Dedifferentiated amniotic fluid mesenchymal stem cell (primary cell): ENCODE measurements at regions not wholly inside any gene's neighbourhood (a gene's known extent, or its start where the extent isn't known, plus 50 kb on each side); places are given as distances from the start of the nearest gene placed in this dataset.
"Not testable (repeated sequence)": the region's sequence is repeated elsewhere in the genome, so short reads cannot be mapped to it uniquely, and the experiment has no call there.

Experiments used
- DNase-seq: peaks from one replicate; pipeline ENCODE4 v3.0.0-alpha.2; 2016; ENCODE audit errors: extremely low spot score

DNA sequence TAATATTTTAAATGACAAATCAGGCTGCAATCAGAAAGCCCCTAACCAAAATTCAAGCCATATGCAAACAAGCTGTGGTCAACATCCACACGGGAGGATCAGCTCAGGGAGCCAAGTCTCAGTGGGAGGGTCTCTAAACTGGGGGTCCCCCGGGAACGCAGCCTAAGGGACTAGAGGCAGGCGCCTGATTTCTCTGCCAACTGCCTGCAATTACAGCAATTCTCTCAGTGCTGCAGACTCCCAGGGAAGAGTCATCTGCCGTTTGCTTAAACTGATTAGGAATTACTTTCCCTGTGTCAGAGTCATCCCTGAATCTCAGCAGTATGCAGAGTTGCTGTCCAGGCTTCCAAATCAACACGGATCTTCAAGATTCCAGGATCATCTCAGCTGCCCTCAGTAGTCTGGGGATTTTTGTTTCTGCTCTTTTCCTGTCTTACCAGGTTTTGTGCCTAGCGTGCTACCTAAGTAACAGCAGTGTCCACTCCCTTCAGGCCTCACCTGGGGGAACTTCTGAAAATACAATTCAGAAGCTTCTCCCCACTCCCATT is 247.8 kb downstream of the RRAGC start:
- DNase-seq: no peak

DNA sequence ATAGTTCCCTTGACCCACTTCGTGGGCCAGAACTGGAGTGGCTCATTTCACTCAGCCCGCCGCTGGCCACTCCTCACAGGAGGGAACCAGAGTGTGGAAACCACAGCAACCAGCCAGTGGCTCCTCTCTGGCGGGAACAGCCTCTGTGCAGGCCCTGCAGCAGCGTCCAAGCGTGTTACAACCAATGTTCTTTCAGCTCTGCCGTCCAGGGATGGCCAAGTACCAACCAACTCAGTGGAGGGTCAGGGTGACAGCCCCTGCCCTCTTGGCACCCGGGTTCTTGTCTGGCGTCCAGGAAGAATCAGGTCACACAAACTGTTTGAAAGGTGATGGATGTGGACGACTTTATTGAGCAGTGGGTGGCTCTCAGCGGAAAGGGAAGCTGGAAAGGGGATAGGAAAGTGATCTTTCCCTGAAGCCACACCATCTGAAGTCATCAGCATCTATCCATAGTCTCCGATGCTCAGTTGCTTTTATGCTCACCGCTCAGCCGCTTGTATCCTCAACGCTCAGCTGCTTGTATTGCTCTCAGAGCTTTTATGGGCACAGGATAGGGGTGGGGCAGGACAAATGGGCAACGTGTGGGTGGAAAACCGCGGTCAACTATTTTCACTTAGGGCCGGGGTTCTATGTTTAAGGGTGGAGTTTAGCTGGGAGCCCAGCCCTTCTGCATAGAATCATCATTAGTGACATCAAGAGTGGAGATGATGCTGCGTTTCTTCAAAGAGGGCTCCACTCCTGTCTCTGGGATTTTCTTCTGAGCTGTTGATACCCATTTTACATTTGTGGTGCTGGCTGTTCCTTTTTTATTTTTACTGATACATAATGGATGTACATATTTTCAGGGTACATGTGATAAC is 250.2 kb downstream of the RRAGC start:
- DNase-seq: no peak

DNA sequence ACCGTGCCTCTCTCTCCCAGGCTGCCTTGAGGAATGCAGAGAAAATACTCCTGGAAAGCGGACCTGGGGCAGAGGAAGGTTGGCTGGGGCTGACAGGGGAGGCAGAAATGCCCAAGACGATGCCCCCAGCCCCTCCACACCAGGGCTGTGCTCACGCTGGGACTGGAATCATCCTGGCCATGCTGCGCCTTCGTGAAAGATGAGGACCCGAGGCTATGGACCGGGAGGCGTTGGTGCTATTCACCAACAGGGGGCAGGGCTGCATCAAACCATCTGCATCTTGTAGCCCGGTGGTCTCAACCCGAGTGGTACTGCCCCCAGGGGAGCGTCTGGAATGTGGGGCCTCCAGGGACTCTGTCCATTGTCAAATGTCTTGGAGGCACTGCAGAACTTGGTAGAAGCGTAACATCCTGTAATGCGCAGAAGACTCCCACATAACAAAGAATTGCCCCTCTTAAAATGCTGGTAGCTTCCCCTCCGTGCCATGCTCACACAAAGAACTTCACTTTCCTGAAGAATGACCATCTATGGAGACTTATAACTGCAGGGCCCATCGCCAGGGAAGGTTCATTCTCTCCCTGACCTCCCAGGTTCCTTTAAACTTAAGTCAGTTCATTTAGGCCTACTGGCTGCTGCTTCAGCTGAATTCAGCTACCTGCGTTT is 251.2 kb downstream of the RRAGC start:
- DNase-seq: no peak

DNA sequence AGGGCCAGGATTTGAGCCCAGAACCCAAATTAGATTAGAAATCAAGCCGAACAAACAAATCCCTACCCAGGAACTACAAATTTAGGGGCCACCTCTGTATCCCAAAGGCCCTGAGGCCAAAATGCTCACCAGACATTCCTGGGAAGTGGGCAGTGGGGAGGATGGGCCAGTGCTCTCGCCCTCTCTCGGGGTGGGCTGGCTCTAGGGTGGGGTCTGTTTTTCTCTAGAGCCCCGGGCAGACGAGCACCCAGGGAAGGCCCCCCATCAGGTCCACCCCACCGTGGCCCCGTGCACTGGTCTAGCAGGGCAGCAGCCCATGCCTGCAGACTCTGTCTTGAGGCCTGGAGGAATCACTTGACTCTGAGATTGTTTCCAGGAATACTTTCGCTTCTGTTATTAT is 252.0 kb downstream of the RRAGC start:
- DNase-seq: no peak

DNA sequence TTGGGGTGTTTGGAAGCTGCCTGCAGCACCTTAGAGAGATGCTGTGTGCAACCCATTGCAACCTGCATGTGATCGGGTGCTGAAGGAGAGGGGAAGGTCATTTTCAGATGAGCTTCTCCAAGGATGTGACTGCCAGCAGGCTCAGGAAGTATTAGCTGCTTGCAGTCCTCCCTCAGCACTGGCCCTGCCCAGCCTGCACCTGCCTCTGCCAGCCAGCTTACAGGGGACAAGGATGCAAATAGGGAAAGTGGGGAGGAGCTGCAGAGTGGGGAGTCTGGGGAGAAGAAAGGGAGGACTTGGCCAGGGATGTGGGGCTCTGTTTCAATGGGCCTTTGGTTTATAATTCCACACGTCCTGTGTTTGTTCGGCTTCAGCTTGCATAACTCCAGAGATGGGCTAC is 254.5 kb downstream of the RRAGC start:
- DNase-seq: no peak

DNA sequence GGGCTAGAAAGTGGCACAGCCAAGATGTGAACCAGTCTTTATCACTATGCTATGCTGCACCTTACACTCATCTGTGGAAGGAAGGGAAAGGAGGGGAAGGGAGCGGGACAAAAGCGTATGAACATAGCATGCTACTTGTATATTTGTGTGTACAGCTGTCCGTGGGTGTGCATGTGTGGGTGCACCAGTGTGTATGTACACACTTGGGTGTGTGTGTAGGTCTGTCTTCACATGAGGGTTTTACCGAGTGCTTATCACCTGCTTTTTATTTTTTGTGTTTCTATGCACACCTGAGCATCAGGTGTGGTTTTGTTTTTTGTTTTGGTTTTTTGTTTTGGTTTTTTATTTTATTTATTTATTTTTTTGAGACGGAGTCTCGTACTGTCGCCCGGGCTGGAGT is 255.7 kb downstream of the RRAGC start:
- no peak for DNase-seq

DNA sequence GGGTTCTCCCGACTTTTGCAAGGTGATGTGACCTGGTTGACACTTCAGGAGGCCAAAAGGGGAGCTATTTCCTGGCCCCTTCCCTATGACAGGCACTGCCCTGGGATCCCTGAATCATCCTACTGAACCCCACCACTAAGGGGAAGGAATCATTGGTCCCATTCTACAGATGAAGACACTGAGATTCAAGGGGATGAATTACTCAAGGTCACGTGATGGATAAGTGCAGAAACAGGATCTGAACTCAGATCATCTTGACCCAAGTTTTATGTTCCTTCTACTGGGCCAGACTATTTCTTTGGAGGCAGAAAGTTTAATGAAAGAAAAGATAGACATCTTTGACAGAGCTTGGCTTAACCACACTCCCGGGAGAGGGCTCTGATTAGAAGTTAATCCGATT is 258.7 kb downstream of the RRAGC start:
- no peak for DNase-seq

DNA sequence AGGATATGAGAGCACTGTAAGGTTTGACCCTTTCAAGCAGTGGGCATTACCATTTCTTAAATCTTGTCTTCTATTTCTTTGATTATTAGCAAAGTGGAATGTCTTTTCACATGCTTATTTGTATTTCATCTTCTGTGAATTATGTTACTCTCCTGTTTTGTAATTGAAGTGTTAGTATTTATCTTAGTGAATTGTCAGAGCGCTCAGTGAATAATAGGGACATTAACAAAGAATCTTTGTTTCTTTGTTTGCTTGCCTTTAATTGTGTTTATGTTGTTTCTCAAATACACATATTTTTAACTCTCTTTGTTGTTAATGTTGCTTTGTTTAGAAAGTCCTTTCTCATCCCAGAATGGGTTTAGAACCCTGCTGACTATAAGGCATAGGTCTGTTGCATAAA is 259.3 kb downstream of the RRAGC start:
- no peak for DNase-seq

DNA sequence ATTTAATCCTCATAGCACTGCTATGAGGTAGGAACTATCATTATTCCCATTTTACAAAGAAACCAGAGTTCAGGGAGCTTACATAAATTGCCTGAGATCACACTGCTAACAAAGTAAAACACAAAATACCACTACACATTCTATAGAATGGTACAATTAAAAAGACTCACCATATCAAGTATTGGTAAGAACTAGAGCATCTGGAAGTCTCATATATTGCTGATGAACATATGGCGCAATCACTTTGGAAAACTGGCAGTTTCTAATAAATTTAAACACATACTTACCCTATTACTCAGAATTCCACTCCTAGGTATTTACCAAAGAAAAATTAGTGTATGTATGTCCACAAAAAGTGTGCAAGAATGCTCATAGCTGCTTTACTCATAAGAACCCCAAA is 261.5 kb downstream of the RRAGC start:
- no peak for DNase-seq

DNA sequence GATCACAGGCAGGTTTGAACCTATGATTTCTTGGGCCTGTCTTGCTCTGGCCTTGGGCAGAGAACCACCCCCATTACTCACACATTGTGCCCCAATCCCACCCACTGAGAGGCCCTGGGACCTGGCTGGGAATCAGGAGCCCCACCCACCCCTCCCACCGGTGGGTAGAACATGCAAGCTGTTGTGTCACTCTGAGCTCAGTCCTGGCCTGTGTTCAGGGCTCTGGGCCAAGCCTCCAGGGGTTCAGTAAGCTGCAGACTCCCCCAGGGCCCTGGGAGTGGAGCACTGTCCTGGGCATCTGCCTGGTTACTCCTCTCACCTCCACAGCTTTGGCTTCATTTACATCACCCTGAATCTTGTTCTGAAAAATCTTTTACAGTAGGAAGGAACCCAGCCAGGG is 270.5 kb downstream of the RRAGC start:
- DNase-seq: no peak

DNA sequence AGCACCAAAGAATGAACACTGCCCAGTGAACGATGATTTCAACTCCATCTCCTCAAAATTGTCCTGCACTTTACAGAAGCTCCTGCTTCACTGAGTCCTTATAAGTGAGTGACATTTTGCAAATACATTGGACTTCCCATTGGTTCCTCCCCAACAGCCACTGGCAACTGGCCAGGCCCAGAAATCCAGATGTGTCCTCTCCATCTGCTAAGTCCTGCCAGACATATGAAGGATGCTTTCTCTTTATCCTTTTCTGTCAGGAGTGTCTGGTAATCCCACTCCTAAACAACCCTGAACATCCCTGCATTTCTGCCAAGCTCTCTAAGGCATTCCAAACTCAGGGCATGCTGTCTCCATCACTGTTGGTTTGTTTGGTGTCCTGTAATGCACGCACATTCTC is 271.8 kb downstream of the RRAGC start:
- no peak for DNase-seq

DNA sequence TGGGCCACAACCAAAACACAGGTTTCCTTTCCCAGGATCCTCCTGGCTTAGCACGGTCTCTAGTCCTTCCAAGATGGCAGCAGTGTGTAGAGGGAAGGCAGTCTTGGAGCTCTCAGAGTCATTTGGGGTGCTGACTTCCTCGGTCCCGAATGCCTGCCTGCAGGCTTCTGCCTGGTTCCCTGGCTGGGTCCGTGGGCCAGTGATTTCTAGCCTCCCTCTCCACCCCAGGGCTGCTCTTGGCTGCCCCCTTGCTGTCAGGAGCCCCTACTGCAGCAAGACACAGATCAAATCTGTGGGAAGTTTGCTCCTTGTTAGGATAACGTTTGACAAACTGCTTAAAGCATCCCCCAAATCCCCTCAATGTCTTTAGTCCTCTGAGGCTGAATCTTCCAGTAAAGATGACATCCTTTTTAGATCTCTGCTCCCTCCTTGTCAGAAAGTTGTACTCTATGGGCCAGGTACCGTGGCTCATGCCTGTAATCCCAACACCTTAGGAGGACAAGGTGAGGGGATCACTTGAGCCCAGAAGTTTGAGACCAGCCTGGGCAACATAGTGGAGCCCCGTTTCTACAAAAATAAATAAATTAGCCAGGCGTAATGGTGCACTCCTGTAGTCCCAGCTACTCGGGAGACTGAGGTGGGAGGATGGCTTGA is 272.5 kb downstream of the RRAGC start:
- no peak for DNase-seq

DNA sequence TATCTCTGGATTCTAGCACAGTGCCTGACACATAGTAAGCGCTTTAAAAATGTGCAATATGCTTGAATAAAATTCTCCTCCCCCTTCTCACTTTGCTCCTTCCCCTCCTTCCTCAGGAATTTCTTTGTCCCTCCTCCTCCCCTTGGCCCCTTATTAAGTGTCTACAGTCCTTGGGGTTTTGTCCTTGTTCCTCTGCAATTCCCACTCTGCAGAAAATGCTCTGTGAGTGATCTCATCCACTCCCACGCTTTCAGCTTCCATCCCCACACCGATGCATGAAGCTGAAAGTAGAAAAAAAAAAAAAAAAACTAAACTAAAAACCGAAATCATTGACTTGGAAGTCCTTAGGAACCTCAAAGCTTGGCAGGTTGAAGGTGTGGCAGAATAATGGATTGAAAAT is 273.6 kb downstream of the RRAGC start:
- no peak for DNase-seq

DNA sequence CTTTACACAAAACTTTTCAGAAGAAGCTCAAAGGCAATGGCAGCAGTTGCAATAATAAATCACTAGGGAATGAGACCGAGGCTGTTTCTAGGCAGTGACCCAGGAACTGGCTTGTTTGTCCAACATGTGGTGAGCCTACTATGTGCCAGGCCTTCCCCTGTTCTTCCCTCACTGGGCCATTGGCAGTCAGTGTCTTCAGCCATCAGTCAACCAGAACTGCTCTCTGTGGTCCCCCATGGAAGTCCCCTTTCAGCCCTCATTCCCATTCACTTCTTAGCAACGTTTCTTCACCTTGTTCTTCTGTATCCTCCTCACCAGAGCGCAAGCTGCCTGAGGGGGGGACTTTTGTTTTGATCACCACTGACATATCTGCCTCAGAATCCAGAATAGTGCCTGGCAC is 274.1 kb downstream of the RRAGC start:
- no peak for DNase-seq

DNA sequence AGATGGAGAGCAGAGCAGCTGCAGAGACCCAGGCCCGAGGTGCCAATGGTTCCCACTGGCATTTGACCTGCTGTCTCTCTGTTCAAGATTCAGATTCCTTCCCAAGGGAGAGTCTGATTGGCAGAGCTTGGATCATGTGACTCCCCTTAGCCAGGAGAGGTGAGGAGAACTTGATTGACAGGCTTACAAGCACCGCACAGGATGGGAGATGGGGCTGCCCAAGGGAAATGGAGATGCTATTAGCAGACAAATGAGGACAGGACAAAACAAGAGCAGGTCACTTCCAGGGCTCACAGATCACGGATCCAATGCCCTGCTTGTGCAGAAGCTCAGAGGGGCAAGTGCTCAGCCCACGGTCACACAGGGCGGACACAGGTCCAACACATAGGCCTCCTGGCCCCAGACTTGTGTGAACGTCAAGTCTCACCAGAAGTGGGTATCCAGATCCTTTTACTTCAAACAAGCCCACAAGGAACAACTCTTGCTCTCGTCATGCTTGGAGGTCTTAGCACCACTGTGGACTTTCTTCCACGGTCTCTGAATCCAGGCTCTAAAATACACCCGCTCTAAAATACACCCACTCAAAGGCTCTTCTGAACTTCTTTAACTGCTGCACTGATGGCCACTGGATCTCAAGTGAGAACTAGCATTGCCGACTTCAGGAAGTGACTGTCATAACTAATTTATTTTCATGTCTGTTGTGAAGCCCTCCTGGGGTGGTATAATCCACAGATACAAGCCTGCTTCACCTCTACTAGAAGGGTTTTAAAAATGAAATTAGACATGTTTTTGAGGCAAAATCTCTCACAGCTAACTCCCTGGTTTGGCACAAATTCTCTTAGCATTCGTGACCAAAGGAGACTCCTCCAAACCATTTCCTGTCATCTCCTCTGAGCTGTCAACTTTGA is 274.9 kb downstream of the RRAGC start:
- no peak for DNase-seq

DNA sequence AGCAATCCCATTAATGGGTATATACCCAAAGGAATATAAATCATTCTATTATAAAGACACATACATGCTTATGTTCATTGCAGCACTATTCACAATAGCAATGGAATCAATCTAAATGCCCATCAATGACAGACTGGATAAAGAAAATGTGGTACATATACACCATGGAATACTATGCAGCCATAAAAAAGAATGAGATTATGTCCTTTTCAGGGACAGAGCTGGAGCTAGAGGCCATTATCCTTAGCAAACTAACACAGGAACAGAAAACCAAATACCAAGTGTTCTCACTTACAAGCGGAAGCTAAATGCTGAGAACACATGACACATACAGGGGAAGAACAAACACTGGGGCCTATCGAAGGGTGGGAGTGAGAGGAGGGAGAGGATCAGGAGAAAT is 276.3 kb downstream of the RRAGC start:
- DNase-seq: not testable (repeated sequence)

DNA sequence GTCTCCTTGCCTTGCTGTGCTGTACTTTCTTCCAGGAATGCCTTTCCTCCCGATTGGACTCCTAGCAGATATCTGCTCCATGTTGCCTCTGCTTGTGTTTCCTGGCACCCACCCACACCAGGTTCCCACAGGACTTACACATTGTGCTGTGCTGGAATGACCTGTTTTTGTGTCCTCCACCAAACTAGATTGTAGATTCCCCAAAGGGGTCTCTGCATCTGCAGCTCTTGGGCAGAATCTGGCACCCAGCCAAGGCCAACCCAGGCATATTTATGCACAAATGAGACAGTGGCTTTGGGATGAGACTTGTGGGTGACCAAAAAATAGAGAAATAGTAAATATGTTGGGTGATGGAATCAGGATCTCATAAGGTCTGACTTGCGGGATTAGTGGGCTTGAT is 278.2 kb downstream of the RRAGC start:
- no peak for DNase-seq

DNA sequence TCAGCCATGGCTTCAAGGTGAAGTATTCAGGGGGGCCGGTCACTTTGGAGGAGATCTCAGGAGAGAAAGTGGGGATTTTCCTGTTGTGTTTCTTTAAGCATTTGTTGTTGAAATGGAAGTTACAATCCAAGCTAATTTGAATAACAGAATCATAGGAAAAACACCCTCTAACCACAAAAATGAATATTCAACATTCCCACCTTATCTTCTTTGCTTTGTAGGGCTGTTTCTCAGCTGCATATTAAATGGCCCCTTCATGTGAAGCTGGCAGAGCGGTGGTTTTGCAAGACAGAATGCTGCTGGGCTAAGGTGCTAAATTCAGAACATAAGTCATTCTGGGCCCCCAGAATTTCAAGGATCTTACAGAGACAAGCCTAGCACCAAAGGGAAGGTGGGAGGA is 279.0 kb downstream of the RRAGC start:
- DNase-seq: no peak

DNA sequence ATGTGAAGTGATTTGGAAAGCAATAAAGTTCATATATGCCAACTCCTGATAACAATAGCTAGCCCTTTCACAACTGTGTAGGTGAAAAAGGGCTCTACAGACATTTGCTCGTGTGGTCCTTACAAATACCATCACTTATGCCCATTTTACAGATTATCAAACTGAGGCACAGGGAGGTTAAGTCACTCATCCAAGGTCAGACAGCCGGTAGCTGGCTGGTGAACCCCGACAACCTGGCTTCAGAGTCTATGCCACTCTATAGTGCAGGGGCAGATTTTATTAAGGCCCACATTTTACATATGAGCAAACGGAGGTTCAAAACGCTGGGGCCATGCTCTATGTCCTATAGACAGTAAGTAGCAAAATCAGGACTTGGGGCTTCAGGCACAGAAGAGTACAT is 280.5 kb downstream of the RRAGC start:
- DNase-seq: no peak

DNA sequence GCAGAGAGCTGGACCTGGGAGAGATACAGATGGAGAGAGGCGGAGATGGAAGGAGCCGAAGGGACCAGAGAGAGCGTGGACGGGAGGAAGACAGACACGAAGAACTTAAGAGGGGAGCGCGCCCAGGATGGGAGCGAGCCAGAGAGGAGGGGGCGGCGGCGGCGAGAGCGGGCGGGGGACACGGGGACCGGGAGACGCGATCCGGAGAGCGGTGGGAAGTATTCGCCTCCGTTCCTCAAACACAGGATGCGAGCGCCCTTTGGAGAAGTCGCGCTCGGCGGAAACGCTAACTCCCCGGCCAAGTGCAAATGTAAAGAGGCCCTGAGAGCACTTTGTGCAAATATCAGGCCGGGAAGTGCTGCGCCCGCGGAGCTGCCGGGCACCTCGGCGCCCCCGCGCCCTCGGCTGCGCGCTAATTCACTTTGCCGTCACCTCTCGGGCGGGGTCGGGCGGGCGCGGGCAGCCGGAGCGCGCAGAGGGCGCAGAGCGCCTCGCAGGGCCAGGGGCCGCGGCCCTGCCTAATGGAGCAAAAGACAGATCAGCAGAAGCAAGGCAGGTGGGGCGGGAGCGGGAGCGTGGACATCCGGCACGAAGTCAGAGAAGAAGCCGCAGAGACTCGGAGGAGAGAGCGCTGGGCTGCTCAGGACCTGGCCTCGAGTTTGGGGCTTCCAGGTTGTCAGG is 281.2 kb downstream of the RRAGC start:
- DNase-seq: no peak

DNA sequence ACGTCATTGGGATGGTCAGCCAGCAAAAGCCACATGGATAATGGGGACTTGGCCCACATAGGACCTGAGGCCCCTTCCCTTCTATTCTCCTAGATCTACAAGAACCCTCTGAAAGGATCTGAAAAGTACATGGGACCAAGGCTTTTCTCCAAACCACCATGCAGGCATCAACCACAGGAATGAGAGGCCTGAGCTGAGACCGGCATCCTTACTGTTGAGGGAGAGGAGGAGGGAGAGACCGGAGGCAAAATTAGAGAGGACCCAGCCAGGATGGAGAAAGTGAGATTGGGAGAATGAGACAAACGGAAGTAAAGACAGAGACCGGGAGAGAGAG is 281.7 kb downstream of the RRAGC start:
- no peak for DNase-seq
